NOMO-1 (cell line): ENCODE measurements at regions not wholly inside any gene's neighbourhood (a gene's known extent, or its start where the extent isn't known, plus 50 kb on each side); places are given as distances from the start of the nearest gene placed in this dataset.

ENCODE experiments used
- DNase-seq, 2 experiments: peaks; one replicate each; lab custom pipeline; 2025; ENCODE audit not compliant: unreplicated experiment in 2 of 2; lab: John Stamatoyannopoulos, UW

GRCh38 chr6:21648475-21649050, 55.0 kb downstream of the SOX4 start:
- peak; percentile 33 to 51 for DNase-seq

- no peak for DNase-seq
Measured at GRCh38 chr6:21653323-21653722, 59.8 kb downstream of the SOX4 start.

GRCh38 chr6:21653905-21654304, 60.4 kb downstream of the SOX4 start:
- no peak for DNase-seq

GRCh38 chr6:21654361-21654760, 60.8 kb downstream of the SOX4 start:
- DNase-seq: no peak

GRCh38 chr6:21663966-21664313, 70.4 kb downstream of the SOX4 start:
- no peak for DNase-seq

GRCh38 chr6:21664314-21665109, 71.0 kb downstream of the SOX4 start:
- DNase-seq: no peak

- no peak for DNase-seq
Measured at GRCh38 chr6:21665110-21665391, 71.5 kb downstream of the SOX4 start.

GRCh38 chr6:21665392-21666200, 72.0 kb downstream of the SOX4 start:
- no peak for DNase-seq

- DNase-seq: no peak
Measured at GRCh38 chr6:21666201-21666691, 72.7 kb downstream of the SOX4 start.

GRCh38 chr6:21666853-21667681, 73.5 kb downstream of the SOX4 start:
- no peak for DNase-seq

GRCh38 chr6:21668795-21669194, 75.2 kb downstream of the SOX4 start:
- DNase-seq: peak in 1 of 2 experiments; percentile 6

GRCh38 chr6:21676769-21677168, 83.2 kb downstream of the SOX4 start:
- DNase-seq: no peak

- DNase-seq: no peak
Measured at GRCh38 chr6:21678990-21679389, 85.4 kb downstream of the SOX4 start.

GRCh38 chr6:21679761-21680265, 86.3 kb downstream of the SOX4 start:
- DNase-seq: no peak

- no peak for DNase-seq
Measured at GRCh38 chr6:21680611-21681010, 87.1 kb downstream of the SOX4 start.

- DNase-seq: no peak
Measured at GRCh38 chr6:21690489-21690888, 96.9 kb downstream of the SOX4 start.

- DNase-seq: no peak
Measured at GRCh38 chr6:21691685-21692346, 98.3 kb downstream of the SOX4 start.

- no peak for DNase-seq
Measured at GRCh38 chr6:21692721-21693120, 99.2 kb downstream of the SOX4 start.

GRCh38 chr6:21694168-21694567, 100.6 kb downstream of the SOX4 start:
- DNase-seq: no peak
